Peyer's patch (tissue), 4 donors: ENCODE measurements at regions not wholly inside any gene's neighbourhood (a gene's known extent, or its start where the extent isn't known, plus 50 kb on each side); places are given as distances from the start of the nearest gene placed in this dataset.
A peak's percentile ranks its signal among the peaks of the same experiment; 100 is the strongest.

ENCODE experiments used
- DNase-seq, 3 donors: peaks; one replicate each; pipeline ENCODE4 v3.0.0-alpha.2; 2017 to 2019
- H3K27ac ChIP-seq, 4 donors: fragments of 200-600 bp; sonication (generic); one replicate each; pipeline ENCODE4 v1.5.1; 2016 to 2019
- H3K27me3 ChIP-seq, 2 donors: fragments of 200-600 bp; sonication (generic); one replicate each; pipeline ENCODE4 v1.5.1; 2019
- H3K36me3 ChIP-seq, 3 donors: fragments of 200-600 bp; sonication (generic); one replicate each; pipeline ENCODE4 v1.5.1; 2016 to 2019
- H3K4me1 ChIP-seq, 4 donors: fragments of 200-600 bp; sonication (generic); one replicate each; pipeline ENCODE4 v1.5.1; 2016 to 2019
- H3K4me3 ChIP-seq, 4 donors: fragments of 200-600 bp; sonication (generic); 1 replicate in 3 of 4; 2 replicates in 1 of 4; pipeline ENCODE4 v1.5.1; 2016 to 2019; ENCODE audit warnings: mild to moderate bottlenecking in 1 of 4
- H3K9me3 ChIP-seq, 4 donors: fragments of 200-600 bp; sonication (generic); one replicate each; pipeline ENCODE4 v1.5.1; 2016 to 2019; ENCODE audit warnings: mild to moderate bottlenecking in 1 of 4
- CTCF ChIP-seq, 6 experiments: fragments of 450-650 bp in 4 of 6; fragments of 200-600 bp in 2 of 6; sonication (generic) in 1 of 6; IDR thresholded peaks; one replicate each; pipeline ENCODE4 v1.5.1; 2017 to 2019; ENCODE audit warnings: antibody characterized with exemption in 6 of 6, mild to moderate bottlenecking in 3 of 6, moderate library complexity in 1 of 6
- POLR2A ChIP-seq, 2 donors: fragments of 450-650 bp; IDR thresholded peaks; one replicate each; pipeline ENCODE4 v1.5.1; 2017; ENCODE audit warnings: antibody characterized with exemption in 2 of 2, mild to moderate bottlenecking in 2 of 2, moderate library complexity in 2 of 2

- Histone ChIP-seq H3K9me3 (no peaks in the 10 kb centered on the region), H3K4me3 (no peak overlapping the region), H3K36me3 (no peaks in the 10 kb centered on the region), H3K27ac (no peak overlapping the region), H3K4me1 (no peaks in the 10 kb centered on the region), H3K27me3 (no peaks in the 10 kb centered on the region)
- TF ChIP-seq CTCF (IDR thresholded peaks at IDR 0.05), result peak in 2 of 6 experiments; percentile 17 to 19
- TF ChIP-seq POLR2A (IDR thresholded peaks at IDR 0.05), result no peak
- DNase-seq, result no peak
These were observed 346.5 kb downstream of the CD83 start for GRCh38 chr6:14464055-14464454.

GRCh38 chr6:14464716-14465115 lies 347.1 kb downstream of the CD83 start:
- no peaks in the 10 kb centered on the region for H3K36me3 ChIP-seq
- no peak overlapping the region for H3K27ac ChIP-seq
- H3K9me3 ChIP-seq, result no peaks in the 10 kb centered on the region
- TF ChIP-seq CTCF (IDR thresholded peaks at IDR 0.05) (no peak), POLR2A (IDR thresholded peaks at IDR 0.05) (no peak)
- H3K4me3 ChIP-seq, result no peak overlapping the region
- no peaks in the 10 kb centered on the region for H3K4me1 ChIP-seq
- DNase-seq, result no peak
- no peaks in the 10 kb centered on the region for H3K27me3 ChIP-seq

GRCh38 chr6:14466278-14466677 lies 348.7 kb downstream of the CD83 start:
- H3K4me3 ChIP-seq, result no peak overlapping the region
- no peaks in the 10 kb centered on the region for H3K36me3 ChIP-seq
- TF ChIP-seq POLR2A (IDR thresholded peaks at IDR 0.05), result no peak
- no peak for TF ChIP-seq CTCF (IDR thresholded peaks at IDR 0.05)
- DNase-seq, result no peak
- H3K27ac ChIP-seq, result no peak overlapping the region
- no peaks in the 10 kb centered on the region for H3K27me3 ChIP-seq
- H3K4me1 ChIP-seq, result no peaks in the 10 kb centered on the region
- H3K9me3 ChIP-seq, result no peaks in the 10 kb centered on the region

GRCh38 chr6:14467591-14467990 lies 350.0 kb downstream of the CD83 start:
- H3K4me3 ChIP-seq, result no peak overlapping the region
- DNase-seq, result no peak
- no peaks in the 10 kb centered on the region for H3K4me1 ChIP-seq
- H3K27ac ChIP-seq, result no peak overlapping the region
- no peaks in the 10 kb centered on the region for H3K27me3 ChIP-seq
- H3K36me3 ChIP-seq, result no peaks in the 10 kb centered on the region
- TF ChIP-seq POLR2A (IDR thresholded peaks at IDR 0.05) (no peak), CTCF (IDR thresholded peaks at IDR 0.05) (no peak)
- no peaks in the 10 kb centered on the region for H3K9me3 ChIP-seq

GRCh38 chr6:14468647-14469321 lies 351.2 kb downstream of the CD83 start:
- Histone ChIP-seq H3K9me3 (no peaks in the 10 kb centered on the region), H3K27ac (no peak overlapping the region), H3K36me3 (no peaks in the 10 kb centered on the region), H3K27me3 (no peaks in the 10 kb centered on the region), H3K4me1 (no peaks in the 10 kb centered on the region), H3K4me3 (no peak overlapping the region)
- TF ChIP-seq POLR2A (IDR thresholded peaks at IDR 0.05), result no peak
- TF ChIP-seq CTCF (IDR thresholded peaks at IDR 0.05), result no peak
- DNase-seq, result no peak

GRCh38 chr6:14470101-14470500 lies 352.5 kb downstream of the CD83 start:
- no peaks in the 10 kb centered on the region for H3K4me1 ChIP-seq
- DNase-seq, result no peak
- no peaks in the 10 kb centered on the region for H3K36me3 ChIP-seq
- no peaks in the 10 kb centered on the region for H3K9me3 ChIP-seq
- no peaks in the 10 kb centered on the region for H3K27me3 ChIP-seq
- no peak overlapping the region for H3K27ac ChIP-seq
- H3K4me3 ChIP-seq, result no peak overlapping the region
- TF ChIP-seq CTCF (IDR thresholded peaks at IDR 0.05), result no peak
